BLaER1 (cell line): ENCODE measurements at regions not wholly inside any gene's neighbourhood (a gene's known extent, or its start where the extent isn't known, plus 50 kb on each side); places are given as distances from the start of the nearest gene placed in this dataset.

ENCODE experiments used
- H3K27ac ChIP-seq: shearing (Covaris generic); formaldehyde crosslinking; 2 replicates; pipeline ENCODE4 v1.8.1; 2022
- H3K27me3 ChIP-seq: shearing (Covaris generic); formaldehyde crosslinking; 2 replicates; pipeline ENCODE4 v1.8.1; 2022
- H3K36me3 ChIP-seq: shearing (Covaris generic); formaldehyde crosslinking; 2 replicates; pipeline ENCODE4 v1.8.1; 2022
- H3K4me1 ChIP-seq: shearing (Covaris generic); formaldehyde crosslinking; 2 replicates; pipeline ENCODE4 v1.8.1; 2022
- H3K4me2 ChIP-seq: shearing (Covaris generic); formaldehyde crosslinking; 2 replicates; pipeline ENCODE4 v1.8.1; 2022
- H3K4me3 ChIP-seq: shearing (Covaris generic); formaldehyde crosslinking; 2 replicates; pipeline ENCODE4 v1.8.1; 2022
- H3K9ac ChIP-seq: shearing (Covaris generic); formaldehyde crosslinking; 2 replicates; pipeline ENCODE4 v1.8.1; 2022
- H3K9me3 ChIP-seq: shearing (Covaris generic); formaldehyde crosslinking; 2 replicates; pipeline ENCODE4 v1.8.1; 2022
- H4K20me1 ChIP-seq: shearing (Covaris generic); formaldehyde crosslinking; 2 replicates; pipeline ENCODE4 v1.8.1; 2022
- Cebpa-rat ChIP-seq: shearing (Covaris generic); IDR thresholded peaks from 2 replicates; pipeline ENCODE4 v1.8.1; 2022

DNA sequence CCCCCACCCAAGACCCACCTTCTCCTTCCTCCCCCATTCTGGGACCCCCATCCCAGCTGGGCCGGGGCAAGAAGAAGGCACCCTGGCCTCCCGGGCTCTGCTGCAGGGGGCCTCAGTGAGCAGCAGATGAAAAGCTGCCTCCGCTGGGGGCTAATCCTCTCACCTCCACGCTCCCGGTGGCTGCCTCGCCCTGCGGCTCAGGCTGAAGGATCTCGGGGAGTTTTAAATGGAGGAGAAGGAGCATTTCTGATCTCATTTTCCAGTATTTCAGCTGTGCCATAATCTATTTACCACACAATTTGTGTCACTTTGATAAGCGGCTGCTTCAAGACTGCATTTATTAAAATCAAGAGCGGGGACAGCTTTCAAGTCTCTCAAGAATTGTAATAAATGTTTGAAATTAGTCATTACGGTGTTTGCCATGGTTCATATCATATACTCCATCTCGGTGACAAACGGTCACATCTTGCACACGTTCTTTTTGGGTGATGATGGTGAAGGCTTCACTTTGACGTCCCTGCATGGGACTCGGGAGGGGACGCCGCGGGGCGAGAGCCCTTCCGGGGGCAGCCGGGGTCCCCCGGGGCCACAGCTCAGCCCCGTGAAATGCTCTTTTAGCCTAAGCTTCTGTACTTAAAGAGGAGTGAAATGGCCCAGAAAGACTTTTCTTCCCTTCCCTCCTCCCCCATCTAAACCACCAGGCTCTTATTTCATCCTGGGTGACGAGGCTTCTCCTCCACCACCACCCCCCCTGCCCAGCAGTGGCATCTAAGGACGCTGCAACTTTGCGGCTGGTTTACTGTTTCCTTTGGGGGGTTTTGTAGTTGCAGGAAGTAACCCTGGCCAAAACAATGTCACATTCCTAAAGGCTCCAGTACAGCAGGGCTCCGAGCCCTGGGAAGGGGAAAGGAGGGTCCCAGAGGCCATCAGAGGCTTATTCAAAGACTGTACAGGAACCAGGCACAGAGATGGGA lies 313.1 kb upstream of the TNRC6C start:
- H3K4me1 ChIP-seq: peaks cover 41% of the 10 kb centered on the region
- H3K9ac ChIP-seq: peak overlapping the region; percentile 22
- TF ChIP-seq Cebpa-rat: no peak
- H3K4me2 ChIP-seq: peak overlapping the region; percentile 72
- peak overlapping the region; percentile 70 for H3K27ac ChIP-seq
- no peaks in the 10 kb centered on the region for H3K36me3 ChIP-seq
- peaks cover 16% of the 10 kb centered on the region for H3K9me3 ChIP-seq
- no peaks in the 10 kb centered on the region for H3K27me3 ChIP-seq
- no peaks in the 10 kb centered on the region for H4K20me1 ChIP-seq
- H3K4me3 ChIP-seq: peak overlapping the region; percentile 45

DNA sequence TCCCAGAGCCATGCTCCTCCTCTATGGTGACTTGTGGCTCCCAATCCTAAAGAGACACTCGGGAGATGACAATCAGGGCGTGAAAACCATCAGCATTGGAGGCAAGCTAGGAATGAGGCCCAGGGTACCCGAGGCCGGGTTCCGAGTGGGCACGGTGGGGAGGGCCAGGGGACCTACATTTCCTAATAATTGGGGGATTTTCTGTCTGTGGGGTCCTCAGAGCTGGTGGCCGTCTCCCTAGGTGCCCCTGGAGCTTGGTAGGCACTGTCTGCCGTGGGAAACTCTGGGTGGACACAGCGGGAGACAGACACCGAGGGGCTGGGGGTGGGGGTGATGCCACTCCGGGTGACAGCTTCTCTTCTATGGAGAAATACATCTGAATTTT lies 312.5 kb upstream of the TNRC6C start:
- Histone ChIP-seq H3K27me3 (no peaks in the 10 kb centered on the region), H3K9me3 (peaks cover 21% of the 10 kb centered on the region), H3K36me3 (no peaks in the 10 kb centered on the region), H3K4me1 (peaks cover 41% of the 10 kb centered on the region), H4K20me1 (no peaks in the 10 kb centered on the region), H3K4me2 (peak overlapping the region; percentile 72), H3K4me3 (peak overlapping the region; percentile 45; the same call in 1 of the 2 replicates), H3K9ac (peak overlapping the region; percentile 22), H3K27ac (peak overlapping the region; percentile 70)
- TF ChIP-seq Cebpa-rat: no peak

DNA sequence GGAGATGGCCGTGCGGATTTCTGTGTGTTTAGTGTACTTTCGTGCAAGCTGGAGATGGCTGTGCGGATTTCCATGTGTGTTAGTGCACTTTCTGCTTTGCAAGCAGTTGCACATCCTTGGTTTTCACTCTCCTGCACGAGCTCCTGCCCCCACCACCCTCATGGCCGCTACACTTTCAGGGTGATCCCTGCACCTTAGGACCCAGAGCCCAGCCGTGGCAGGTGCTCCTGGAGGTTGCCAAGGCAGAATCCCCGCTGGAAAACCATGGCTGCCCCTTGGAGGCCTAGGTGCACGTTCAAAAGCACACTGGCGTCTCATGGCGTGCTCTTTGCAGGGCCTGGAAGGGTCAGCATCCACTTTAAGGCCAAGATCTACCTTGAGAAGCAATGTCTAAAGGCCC lies 311.0 kb upstream of the TNRC6C start:
- Histone ChIP-seq H4K20me1 (no peaks in the 10 kb centered on the region), H3K4me3 (no peak overlapping the region), H3K36me3 (no peaks in the 10 kb centered on the region), H3K4me1 (peaks cover 41% of the 10 kb centered on the region), H3K9ac (no peak overlapping the region), H3K9me3 (peaks cover 21% of the 10 kb centered on the region), H3K4me2 (no peak overlapping the region), H3K27me3 (no peaks in the 10 kb centered on the region), H3K27ac (no peak overlapping the region)
- TF ChIP-seq Cebpa-rat: no peak

DNA sequence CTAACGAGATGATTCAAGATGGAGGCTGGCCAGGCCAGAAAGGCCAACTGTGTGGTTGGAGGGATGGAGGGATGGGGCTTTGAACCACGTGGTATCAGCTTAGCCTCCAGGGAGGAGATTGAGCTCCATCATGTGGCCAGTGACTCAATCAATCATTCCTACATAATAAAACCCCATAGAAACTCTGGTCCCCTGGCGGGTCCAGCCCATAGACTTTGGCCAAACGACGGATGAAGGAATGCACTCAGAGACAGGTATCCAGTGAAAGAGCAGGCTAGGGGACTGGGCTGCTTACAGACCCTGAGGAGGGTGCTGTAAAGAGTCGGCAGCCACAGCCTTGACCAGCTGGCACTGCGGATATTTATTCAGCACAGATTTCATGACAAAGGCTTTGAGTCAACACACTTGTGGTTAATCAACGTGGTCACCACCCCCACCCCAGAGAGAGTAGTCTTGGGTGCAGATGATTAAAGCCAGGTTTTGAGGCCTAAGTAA lies 308.7 kb upstream of the TNRC6C start:
- Histone ChIP-seq H3K36me3 (no peaks in the 10 kb centered on the region), H3K4me3 (no peak overlapping the region), H3K27ac (0 out of 2 replicates have a peak overlapping the region, but pooled peaks have one; percentile 12), H3K27me3 (no peaks in the 10 kb centered on the region), H3K4me1 (peaks cover 33% of the 10 kb centered on the region), H3K9me3 (peaks cover 21% of the 10 kb centered on the region), H3K4me2 (0 out of 2 replicates have a peak overlapping the region, but pooled peaks have one; percentile 23), H4K20me1 (no peaks in the 10 kb centered on the region), H3K9ac (no peak overlapping the region)
- TF ChIP-seq Cebpa-rat: no peak

DNA sequence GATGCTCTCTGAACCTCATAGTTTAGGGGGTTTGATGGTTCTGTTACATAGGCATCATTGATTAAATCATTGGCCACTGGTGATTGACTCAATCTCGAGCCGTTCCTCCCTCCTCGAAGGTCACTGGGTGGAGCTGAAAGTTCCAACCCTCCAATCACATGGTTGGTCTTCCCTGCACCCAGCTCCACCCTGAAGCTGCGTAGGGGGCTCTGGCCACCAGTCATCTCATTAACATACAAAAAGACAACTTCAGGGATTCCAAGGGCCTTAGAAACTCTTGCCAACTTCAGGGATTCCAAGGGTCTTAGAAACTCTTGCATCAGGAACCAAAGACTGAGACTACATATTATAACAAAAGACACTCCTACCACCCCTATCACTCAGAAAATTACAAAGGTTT lies 306.5 kb upstream of the TNRC6C start:
- TF ChIP-seq Cebpa-rat: no peak
- H3K4me2 ChIP-seq: no peak overlapping the region
- peaks cover 12% of the 10 kb centered on the region for H3K4me1 ChIP-seq
- H3K9ac ChIP-seq: no peak overlapping the region
- no peaks in the 10 kb centered on the region for H3K36me3 ChIP-seq
- no peak overlapping the region for H3K27ac ChIP-seq
- H3K9me3 ChIP-seq: peaks cover 21% of the 10 kb centered on the region
- H3K4me3 ChIP-seq: no peak overlapping the region
- no peaks in the 10 kb centered on the region for H3K27me3 ChIP-seq
- no peaks in the 10 kb centered on the region for H4K20me1 ChIP-seq

DNA sequence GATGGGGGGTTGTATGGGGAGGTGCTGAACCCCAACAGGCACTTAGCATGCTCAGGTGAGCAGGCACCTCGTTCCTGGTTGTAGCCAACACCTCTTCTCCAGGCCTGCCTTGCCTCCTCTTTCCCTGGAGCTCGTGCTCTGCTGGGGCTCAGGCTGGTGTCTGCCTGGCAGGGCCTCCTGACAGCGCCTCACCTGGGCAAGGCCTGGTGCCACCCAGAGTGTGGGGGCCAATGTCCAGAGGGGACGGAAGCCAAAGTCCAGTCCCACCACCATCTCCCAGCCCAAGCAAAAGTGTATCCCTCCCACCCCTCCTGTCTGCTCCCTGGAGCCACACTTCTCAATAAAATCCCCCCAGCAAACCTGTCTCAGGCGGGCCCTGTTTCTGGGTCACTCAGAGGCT lies 304.2 kb upstream of the TNRC6C start:
- Histone ChIP-seq H3K27ac (no peak overlapping the region), H3K36me3 (no peaks in the 10 kb centered on the region), H3K4me3 (no peak overlapping the region), H3K27me3 (no peaks in the 10 kb centered on the region), H3K4me1 (peaks cover 11% of the 10 kb centered on the region), H3K9ac (no peak overlapping the region), H4K20me1 (no peaks in the 10 kb centered on the region), H3K9me3 (peaks cover 25% of the 10 kb centered on the region), H3K4me2 (no peak overlapping the region)
- TF ChIP-seq Cebpa-rat: no peak

DNA sequence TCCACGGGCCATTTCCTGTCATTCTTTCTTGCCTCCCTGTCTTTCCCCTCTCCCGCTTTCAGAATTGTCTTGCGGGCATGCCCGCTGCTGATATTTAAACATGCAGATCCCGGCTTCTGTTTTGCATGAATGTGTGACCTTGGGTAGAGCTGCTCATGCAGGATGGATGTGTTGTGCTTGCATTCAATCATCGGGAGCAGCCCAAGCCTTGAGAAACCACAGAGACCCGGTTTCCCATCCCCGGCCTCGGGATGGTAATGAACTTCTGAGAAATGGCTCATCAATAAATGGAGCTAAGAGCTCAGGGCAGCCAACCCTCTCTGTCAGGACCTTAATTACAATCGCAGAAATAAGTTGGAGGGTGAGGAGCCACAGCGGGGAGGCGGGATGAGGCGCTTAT lies 303.7 kb upstream of the TNRC6C start:
- no peaks in the 10 kb centered on the region for H3K36me3 ChIP-seq
- no peaks in the 10 kb centered on the region for H4K20me1 ChIP-seq
- no peaks in the 10 kb centered on the region for H3K27me3 ChIP-seq
- H3K4me3 ChIP-seq: no peak overlapping the region
- H3K9ac ChIP-seq: no peak overlapping the region
- TF ChIP-seq Cebpa-rat: no peak
- H3K27ac ChIP-seq: no peak overlapping the region
- no peak overlapping the region for H3K4me2 ChIP-seq
- peaks cover 5% of the 10 kb centered on the region for H3K4me1 ChIP-seq
- peaks cover 20% of the 10 kb centered on the region for H3K9me3 ChIP-seq

DNA sequence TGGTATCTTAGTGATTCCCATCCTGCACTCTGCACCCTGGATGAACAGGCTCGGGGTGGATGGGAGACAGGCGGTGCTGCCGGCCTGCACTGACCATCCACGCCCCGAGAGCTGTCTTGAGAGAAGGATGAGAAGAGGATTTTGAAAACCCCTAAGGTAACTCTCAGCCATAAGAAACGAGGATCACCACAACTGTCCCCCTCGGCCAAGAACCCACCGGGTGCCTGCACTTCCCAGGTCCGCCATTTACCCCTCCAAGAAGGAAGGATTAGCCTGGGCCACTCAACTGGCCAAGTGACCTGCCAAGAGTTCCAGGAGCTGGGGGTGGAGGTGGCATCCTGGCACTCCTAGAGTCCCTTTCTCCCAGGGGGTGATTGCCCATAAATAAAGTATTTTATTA lies 302.4 kb upstream of the TNRC6C start:
- Histone ChIP-seq H3K4me1 (no peaks in the 10 kb centered on the region), H3K27me3 (no peaks in the 10 kb centered on the region), H3K9me3 (peaks cover 10% of the 10 kb centered on the region), H3K4me3 (no peak overlapping the region), H3K9ac (no peak overlapping the region), H3K4me2 (no peak overlapping the region), H3K27ac (no peak overlapping the region), H3K36me3 (no peaks in the 10 kb centered on the region), H4K20me1 (no peaks in the 10 kb centered on the region)
- TF ChIP-seq Cebpa-rat: no peak

DNA sequence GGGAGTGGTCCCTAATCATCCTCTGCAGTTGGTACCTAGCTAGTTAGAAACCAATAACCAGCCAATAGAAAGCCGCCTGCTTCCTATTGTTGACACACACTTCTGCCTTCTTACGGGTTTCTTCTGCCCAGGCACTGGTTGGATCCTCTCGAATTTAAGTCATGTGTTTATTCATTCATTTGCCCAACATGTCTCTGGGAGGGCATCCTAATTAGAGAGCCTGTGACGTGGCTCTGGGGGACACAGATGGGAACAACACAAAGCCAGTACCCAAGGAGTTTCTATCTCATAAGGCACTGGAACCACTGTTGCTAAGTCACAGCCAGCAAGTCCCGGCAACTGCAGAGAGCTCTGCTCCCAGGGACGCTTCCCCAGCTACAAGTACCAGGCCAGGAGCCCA lies 300.7 kb upstream of the TNRC6C start:
- H3K36me3 ChIP-seq: no peaks in the 10 kb centered on the region
- no peak overlapping the region for H3K9ac ChIP-seq
- no peaks in the 10 kb centered on the region for H4K20me1 ChIP-seq
- H3K27me3 ChIP-seq: no peaks in the 10 kb centered on the region
- H3K27ac ChIP-seq: no peak overlapping the region
- H3K4me2 ChIP-seq: no peak overlapping the region
- no peak for TF ChIP-seq Cebpa-rat
- no peak overlapping the region for H3K4me3 ChIP-seq
- H3K4me1 ChIP-seq: no peaks in the 10 kb centered on the region
- peaks cover 12% of the 10 kb centered on the region for H3K9me3 ChIP-seq

DNA sequence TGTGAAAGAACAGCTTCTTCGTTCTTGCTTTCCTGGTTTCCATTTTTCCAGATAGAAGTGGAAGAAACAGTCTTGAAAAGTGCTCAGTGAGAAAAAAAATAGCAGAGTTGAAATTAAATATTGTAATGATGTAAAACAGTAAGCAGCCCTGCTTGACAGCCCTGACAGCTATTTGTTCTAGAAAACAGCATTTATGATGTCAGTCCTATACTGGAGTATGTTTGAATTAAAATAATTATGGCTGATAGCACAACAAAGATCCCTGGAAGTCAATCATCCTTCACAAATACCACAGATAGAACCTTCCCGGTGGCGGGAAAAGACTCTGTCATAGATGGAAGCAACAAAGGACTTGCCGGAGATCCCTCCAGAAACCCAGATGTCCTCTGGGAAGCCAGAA lies 298.0 kb upstream of the TNRC6C start:
- H4K20me1 ChIP-seq: no peaks in the 10 kb centered on the region
- no peak overlapping the region for H3K4me2 ChIP-seq
- no peak overlapping the region for H3K9ac ChIP-seq
- peaks cover 18% of the 10 kb centered on the region for H3K9me3 ChIP-seq
- no peak overlapping the region for H3K4me3 ChIP-seq
- no peaks in the 10 kb centered on the region for H3K36me3 ChIP-seq
- no peak overlapping the region for H3K27ac ChIP-seq
- H3K4me1 ChIP-seq: no peaks in the 10 kb centered on the region
- no peaks in the 10 kb centered on the region for H3K27me3 ChIP-seq
- no peak for TF ChIP-seq Cebpa-rat
